Body of pancreas (tissue), 4 donors: ENCODE measurements at regions not wholly inside any gene's neighbourhood (a gene's known extent, or its start where the extent isn't known, plus 50 kb on each side); places are given as distances from the start of the nearest gene placed in this dataset.

Experiments used
- ATAC-seq: fragments of 150-250 bp; one replicate; pipeline ENCODE4 v1.9.1; 2016
- DNase-seq, 4 donors: peaks; one replicate each; pipeline ENCODE4 v3.0.0-alpha.2; 2019
- H3K27ac ChIP-seq, 4 donors: fragments of 200-600 bp; sonication (generic); 1 replicate in 3 of 4; 2 replicates in 1 of 4; pipeline versions ENCODE4 v1.5.1 to v1.6.1; 2016 to 2019; ENCODE audit warnings: mild to moderate bottlenecking in 1 of 4, mixed read lengths in 1 of 4, moderate library complexity in 1 of 4
- H3K27me3 ChIP-seq, 2 donors: fragments of 200-600 bp; sonication (generic); one replicate each; pipeline ENCODE4 v1.6.0; 2016; ENCODE audit warnings: mild to moderate bottlenecking in 1 of 2
- H3K36me3 ChIP-seq, 2 donors: fragments of 200-600 bp; sonication (generic); replicated peaks in 1 of 2; 2 replicates each; pipeline ENCODE4 v1.5.1; 2016; ENCODE audit warnings: low read depth in 2 of 2; ENCODE audit not compliant: insufficient read depth in 1 of 2
- H3K4me1 ChIP-seq: fragments of 200-600 bp; sonication (generic); one replicate; pipeline ENCODE4 v1.6.0; 2016
- H3K4me3 ChIP-seq, 2 donors: fragments of 200-600 bp; sonication (generic); 1 replicate in 1 of 2; 2 replicates in 1 of 2; pipeline ENCODE4 v1.5.1; 2016 to 2019
- H3K9me3 ChIP-seq, 3 donors: fragments of 200-600 bp; sonication (generic); 1 replicate in 2 of 3; 2 replicates in 1 of 3; pipeline ENCODE4 v1.5.1; 2016
- CTCF ChIP-seq, 7 experiments: fragments of 450-650 bp in 4 of 7; fragments of 200-600 bp in 3 of 7; sonication (generic) in 3 of 7; IDR thresholded peaks; one replicate each; pipeline ENCODE4 v1.5.1; 2016 to 2019; ENCODE audit warnings: antibody characterized with exemption in 7 of 7
- POLR2A ChIP-seq, 3 donors: fragments of 450-650 bp; IDR thresholded peaks; one replicate each; pipeline ENCODE4 v1.6.1; 2016; ENCODE audit warnings: antibody characterized with exemption in 3 of 3, mild to moderate bottlenecking in 2 of 3
- WGBS, 2 donors: methylation state at CpG; one replicate each; pipeline ENCODE4 v1.1.5; 2017; 5-methylcytosine and 5-hydroxymethylcytosine counted together
- intact Hi-C: fragments of 100-400 bp; cut with DNase I; formaldehyde crosslinking; loops from one replicate; pipeline ENCODE4 v1.15.1; 2023

- Histone ChIP-seq H3K4me1 (no peaks in the 10 kb centered on the region), H3K27me3 (no peaks in the 10 kb centered on the region), H3K36me3 (no peaks in the 10 kb centered on the region), H3K9me3 (no peaks in the 10 kb centered on the region), H3K4me3 (no peak overlapping the region), H3K27ac (no peak overlapping the region)
- ATAC-seq (no peak), DNase-seq (no peak)
- 45 to 62% methylated on average over 3 of the region's 3 CpGs for WGBS, 2 donors
- no peak for TF ChIP-seq CTCF (IDR thresholded peaks at IDR 0.05)
- no peak for TF ChIP-seq POLR2A (IDR thresholded peaks at IDR 0.05)
- intact Hi-C loops, result no loop called here
Measured at GRCh38 chr3:5630406-5630805, 442.9 kb downstream of the EDEM1 start.

GRCh38 chr3:5633960-5634359 is 446.5 kb downstream of the EDEM1 start:
- Histone ChIP-seq H3K4me1 (no peaks in the 10 kb centered on the region), H3K27me3 (no peaks in the 10 kb centered on the region), H3K27ac (no peak overlapping the region), H3K36me3 (no peaks in the 10 kb centered on the region), H3K4me3 (no peak overlapping the region), H3K9me3 (no peaks in the 10 kb centered on the region)
- no peak for TF ChIP-seq CTCF (IDR thresholded peaks at IDR 0.05)
- TF ChIP-seq POLR2A (IDR thresholded peaks at IDR 0.05), result no peak
- ATAC-seq (no peak), DNase-seq (no peak)
- intact Hi-C loops, result no loop called here
- 58 to 70% methylated on average over 9 to 10 of the region's 10 CpGs for WGBS, 2 donors

- no peak for ATAC-seq
- H3K36me3 ChIP-seq, result no peaks in the 10 kb centered on the region
- no peaks in the 10 kb centered on the region for H3K27me3 ChIP-seq
- H3K4me1 ChIP-seq, result no peaks in the 10 kb centered on the region
- no peaks in the 10 kb centered on the region for H3K9me3 ChIP-seq
- TF ChIP-seq CTCF (IDR thresholded peaks at IDR 0.05) (no peak), POLR2A (IDR thresholded peaks at IDR 0.05) (no peak)
- no peak for DNase-seq
- H3K27ac ChIP-seq, result no peak overlapping the region
- H3K4me3 ChIP-seq, result no peak overlapping the region
- intact Hi-C loops, result no loop called here
- WGBS, 2 donors, result 58 to 73% methylated on average over 6 of the region's 6 CpGs
Measured at GRCh38 chr3:5634411-5634810, 446.9 kb downstream of the EDEM1 start.

- H3K27ac ChIP-seq, result no peak overlapping the region
- no peak for DNase-seq
- no peaks in the 10 kb centered on the region for H3K27me3 ChIP-seq
- no peak overlapping the region for H3K4me3 ChIP-seq
- intact Hi-C loops, result no loop called here
- ATAC-seq, result no peak
- no peaks in the 10 kb centered on the region for H3K4me1 ChIP-seq
- H3K9me3 ChIP-seq, result no peaks in the 10 kb centered on the region
- 52 to 63% methylated on average over 2 of the region's 2 CpGs for WGBS, 2 donors
- no peak for TF ChIP-seq POLR2A (IDR thresholded peaks at IDR 0.05)
- no peak for TF ChIP-seq CTCF (IDR thresholded peaks at IDR 0.05)
- H3K36me3 ChIP-seq, result no peaks in the 10 kb centered on the region
Measured at GRCh38 chr3:5635746-5636145, 448.2 kb downstream of the EDEM1 start.

GRCh38 chr3:5638550-5638949 is 451.0 kb downstream of the EDEM1 start:
- ATAC-seq (no peak), DNase-seq (no peak)
- peaks cover 0 to 4% (median 0%) of the 10 kb centered on the region in 3 donors for H3K9me3 ChIP-seq
- H3K36me3 ChIP-seq, result no peaks in the 10 kb centered on the region
- H3K27ac ChIP-seq, result no peak overlapping the region
- intact Hi-C loops, result no loop called here
- H3K4me3 ChIP-seq, result no peak overlapping the region
- TF ChIP-seq CTCF (IDR thresholded peaks at IDR 0.05) (no peak), POLR2A (IDR thresholded peaks at IDR 0.05) (no peak)
- no peaks in the 10 kb centered on the region for H3K27me3 ChIP-seq
- WGBS, 2 donors, result 75 to 83% methylated on average over 2 of the region's 2 CpGs
- H3K4me1 ChIP-seq, result no peaks in the 10 kb centered on the region
